ENCODE measurements at regions not wholly inside any gene's neighbourhood (a gene's known extent, or its start where the extent isn't known, plus 50 kb on each side); places are given as distances from the start of the nearest gene placed in this dataset.

DNA sequence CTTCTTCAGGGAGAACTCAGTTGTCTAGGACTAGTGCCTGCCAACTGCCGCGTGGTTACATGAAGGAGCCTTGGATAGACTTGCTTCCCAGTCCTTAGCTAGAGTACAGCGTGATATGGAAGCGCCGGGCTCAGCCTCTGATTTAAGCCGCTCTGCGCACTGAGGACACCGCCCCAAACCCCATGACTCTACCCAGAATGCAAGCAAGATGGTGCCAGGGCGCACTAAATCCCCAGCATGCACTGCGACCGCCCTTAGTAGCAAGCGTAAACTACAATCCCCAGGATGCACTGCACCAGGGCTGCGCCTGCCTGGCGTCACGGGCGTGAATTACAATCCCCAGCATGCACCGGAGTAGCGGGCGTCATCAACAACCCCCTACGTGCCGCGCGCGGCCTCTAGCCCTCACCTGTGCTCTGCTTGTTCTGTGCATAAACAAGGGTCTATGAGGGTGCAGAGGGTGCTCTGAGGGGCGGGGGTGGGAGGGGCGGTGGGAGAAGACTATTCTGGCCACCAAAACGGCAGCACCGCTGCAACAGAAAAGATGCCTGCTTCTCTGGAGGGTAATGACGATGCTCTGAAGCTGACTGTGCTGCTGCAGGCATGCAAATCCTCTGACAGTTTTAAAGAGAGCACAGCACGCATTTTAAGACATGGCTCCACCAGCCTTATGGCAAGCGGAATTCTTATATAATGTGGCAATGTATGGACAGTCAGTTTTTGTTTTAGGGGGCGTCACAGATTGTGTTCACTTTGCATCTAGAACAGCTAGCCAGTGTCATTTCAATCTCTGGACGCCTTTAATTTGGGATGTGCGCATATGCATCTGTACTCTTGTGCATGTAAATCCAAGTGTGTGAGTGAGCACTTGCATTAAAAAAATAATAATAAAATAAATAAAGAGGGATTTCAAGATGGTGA is 282.5 kb upstream of the MYT1L start:
- TF ChIP-seq EZH2phosphoT487 (IDR thresholded peaks at IDR 0.05; ENCODE audit: low read depth, severe bottlenecking, unreplicated experiment) (no peak), EZH2 (IDR thresholded peaks at IDR 0.05; ENCODE audit: borderline replicate concordance) (no peak)
- H3K27ac ChIP-seq, result peak overlapping the region; percentile 86
- no peaks in the 10 kb centered on the region for H3K27me3 ChIP-seq
- peak; percentile 96 for DNase-seq (ENCODE audit: low spot score)
- H3K4me3 ChIP-seq, result peak overlapping the region; percentile 25
- H3K9me2 ChIP-seq (replicated peaks; ENCODE audit: insufficient read depth), result no peaks in the 10 kb centered on the region
- 16% methylated on average over 29 of the region's 34 CpGs for WGBS (ENCODE audit: low lambda C conversion rate, missing lambda C conversion rate)
- H2AFZ ChIP-seq, result peak overlapping the region; percentile 91
- no peaks in the 10 kb centered on the region for H3K36me3 ChIP-seq (replicated peaks; ENCODE audit: insufficient read depth, low read depth)
- no peaks in the 10 kb centered on the region for H3K9me3 ChIP-seq (ENCODE audit: low read depth)
- H3K79me2 ChIP-seq, result no peaks in the 10 kb centered on the region
- H3K4me1 ChIP-seq (ENCODE audit: insufficient read depth), result no peaks in the 10 kb centered on the region
- peak overlapping the region; percentile 74 for H3K4me2 ChIP-seq
- H4K20me1 ChIP-seq (ENCODE audit: insufficient read depth, poor library complexity, severe bottlenecking), result no peaks in the 10 kb centered on the region

DNA sequence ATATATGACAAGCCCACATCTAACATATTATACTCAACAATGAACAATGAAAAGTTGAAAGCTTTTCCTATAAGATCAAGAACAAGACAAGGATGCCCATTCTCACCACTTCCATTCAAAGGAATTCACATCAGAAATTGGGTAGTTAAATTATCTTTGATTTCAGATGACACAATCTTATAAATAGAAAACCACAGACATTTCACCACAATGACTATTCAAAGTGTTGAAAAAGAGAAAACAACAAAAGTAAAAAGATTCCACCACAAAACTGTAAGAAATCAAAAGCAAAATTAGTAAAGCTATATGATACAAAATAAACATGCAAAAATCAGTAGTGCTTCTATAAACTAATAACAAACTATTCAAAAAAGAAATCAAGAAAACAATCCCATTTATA is 279.7 kb upstream of the MYT1L start:
- Histone ChIP-seq H3K27me3 (no peaks in the 10 kb centered on the region), H2AFZ (no peak overlapping the region), H3K79me2 (no peaks in the 10 kb centered on the region), H3K4me1 (ENCODE audit: insufficient read depth) (no peaks in the 10 kb centered on the region), H3K4me3 (no peak overlapping the region), H3K9me3 (ENCODE audit: low read depth) (no peaks in the 10 kb centered on the region), H3K9me2 (replicated peaks; ENCODE audit: insufficient read depth) (no peaks in the 10 kb centered on the region), H3K27ac (no peak overlapping the region), H3K4me2 (no peak overlapping the region), H4K20me1 (ENCODE audit: insufficient read depth, poor library complexity, severe bottlenecking) (no peaks in the 10 kb centered on the region), H3K36me3 (replicated peaks; ENCODE audit: insufficient read depth, low read depth) (no peaks in the 10 kb centered on the region)
- TF ChIP-seq EZH2 (IDR thresholded peaks at IDR 0.05; ENCODE audit: borderline replicate concordance) (no peak), EZH2phosphoT487 (IDR thresholded peaks at IDR 0.05; ENCODE audit: low read depth, severe bottlenecking, unreplicated experiment) (no peak)
- TF ChIP-seq, protein P1, sequence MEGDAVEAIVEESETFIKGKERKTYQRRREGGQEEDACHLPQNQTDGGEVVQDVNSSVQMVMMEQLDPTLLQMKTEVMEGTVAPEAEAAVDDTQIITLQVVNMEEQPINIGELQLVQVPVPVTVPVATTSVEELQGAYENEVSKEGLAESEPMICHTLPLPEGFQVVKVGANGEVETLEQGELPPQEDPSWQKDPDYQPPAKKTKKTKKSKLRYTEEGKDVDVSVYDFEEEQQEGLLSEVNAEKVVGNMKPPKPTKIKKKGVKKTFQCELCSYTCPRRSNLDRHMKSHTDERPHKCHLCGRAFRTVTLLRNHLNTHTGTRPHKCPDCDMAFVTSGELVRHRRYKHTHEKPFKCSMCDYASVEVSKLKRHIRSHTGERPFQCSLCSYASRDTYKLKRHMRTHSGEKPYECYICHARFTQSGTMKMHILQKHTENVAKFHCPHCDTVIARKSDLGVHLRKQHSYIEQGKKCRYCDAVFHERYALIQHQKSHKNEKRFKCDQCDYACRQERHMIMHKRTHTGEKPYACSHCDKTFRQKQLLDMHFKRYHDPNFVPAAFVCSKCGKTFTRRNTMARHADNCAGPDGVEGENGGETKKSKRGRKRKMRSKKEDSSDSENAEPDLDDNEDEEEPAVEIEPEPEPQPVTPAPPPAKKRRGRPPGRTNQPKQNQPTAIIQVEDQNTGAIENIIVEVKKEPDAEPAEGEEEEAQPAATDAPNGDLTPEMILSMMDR (IDR thresholded peaks at IDR 0.05; ENCODE audit: poor library complexity), result no peak
- no peak for DNase-seq (ENCODE audit: low spot score)

DNA sequence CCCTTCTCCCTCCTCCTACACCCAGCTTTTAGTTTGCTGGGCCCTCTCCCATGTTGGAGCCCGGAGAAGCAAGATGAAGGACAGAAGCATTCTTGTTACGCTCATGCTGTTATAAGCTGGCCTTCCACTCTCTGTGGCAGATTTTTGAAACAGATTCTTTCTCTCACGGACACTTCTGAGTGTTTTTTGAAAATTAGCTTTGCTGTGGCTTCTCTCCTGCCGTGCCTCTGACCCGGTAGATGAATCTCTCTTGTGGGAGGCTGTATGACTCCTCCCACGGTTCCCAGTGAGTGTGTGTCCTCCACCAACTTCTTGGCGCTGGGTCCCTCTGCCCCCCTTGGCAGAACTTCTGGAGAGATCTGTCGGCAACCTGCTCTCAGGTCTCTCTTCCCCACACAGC is 269.3 kb upstream of the MYT1L start:
- whole genome bisulfite sequencing (ENCODE audit: low lambda C conversion rate, missing lambda C conversion rate), result 75% methylated on average over 8 of the region's 8 CpGs

DNA sequence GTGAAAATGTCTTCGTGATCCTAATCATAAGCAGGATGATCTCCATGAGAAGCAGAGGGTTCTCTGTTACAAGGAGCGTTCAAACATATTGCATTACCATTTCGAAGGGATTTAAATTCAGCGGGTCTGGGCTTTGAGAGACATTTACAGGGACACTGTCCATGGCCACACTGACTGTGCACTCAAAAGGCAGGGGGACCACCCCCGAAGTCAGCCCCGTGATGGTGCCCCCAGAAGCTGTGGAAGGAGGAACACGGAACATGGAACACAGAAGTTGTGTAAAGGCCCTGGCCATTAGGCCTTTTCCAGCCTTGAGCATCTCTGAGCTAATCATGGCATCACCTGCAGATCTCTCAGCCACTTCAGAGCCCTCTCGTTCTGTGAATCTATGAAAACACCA is 268.4 kb upstream of the MYT1L start:
- no peak for DNase-seq (ENCODE audit: low spot score)
- Histone ChIP-seq H3K36me3 (replicated peaks; ENCODE audit: insufficient read depth, low read depth) (no peaks in the 10 kb centered on the region), H3K9me3 (ENCODE audit: low read depth) (peaks cover 5% of the 10 kb centered on the region), H3K4me3 (no peak overlapping the region), H2AFZ (no peak overlapping the region), H3K4me1 (ENCODE audit: insufficient read depth) (no peaks in the 10 kb centered on the region), H3K27me3 (no peaks in the 10 kb centered on the region), H3K9me2 (replicated peaks; ENCODE audit: insufficient read depth) (no peaks in the 10 kb centered on the region), H3K79me2 (no peaks in the 10 kb centered on the region), H3K4me2 (no peak overlapping the region), H3K27ac (no peak overlapping the region), H4K20me1 (ENCODE audit: insufficient read depth, poor library complexity, severe bottlenecking) (no peaks in the 10 kb centered on the region)
- no peak for TF ChIP-seq EZH2phosphoT487 (IDR thresholded peaks at IDR 0.05; ENCODE audit: low read depth, severe bottlenecking, unreplicated experiment)
- TF ChIP-seq, protein P1 (IDR thresholded peaks at IDR 0.05; ENCODE audit: poor library complexity), result no peak
- TF ChIP-seq EZH2 (IDR thresholded peaks at IDR 0.05; ENCODE audit: borderline replicate concordance), result no peak
- WGBS (ENCODE audit: low lambda C conversion rate, missing lambda C conversion rate), result 88% methylated on average over 8 of the region's 8 CpGs

More for the DNA sequence above, 269.3 kb upstream of the MYT1L start:
- Histone ChIP-seq H3K27me3 (no peaks in the 10 kb centered on the region), H3K4me3 (no peak overlapping the region), H3K27ac (no peak overlapping the region), H3K4me1 (ENCODE audit: insufficient read depth) (no peaks in the 10 kb centered on the region), H3K4me2 (no peak overlapping the region), H4K20me1 (ENCODE audit: insufficient read depth, poor library complexity, severe bottlenecking) (no peaks in the 10 kb centered on the region), H2AFZ (no peak overlapping the region), H3K36me3 (replicated peaks; ENCODE audit: insufficient read depth, low read depth) (no peaks in the 10 kb centered on the region), H3K9me2 (replicated peaks; ENCODE audit: insufficient read depth) (no peaks in the 10 kb centered on the region), H3K79me2 (no peaks in the 10 kb centered on the region), H3K9me3 (ENCODE audit: low read depth) (peaks cover 5% of the 10 kb centered on the region)
- DNase-seq (ENCODE audit: low spot score), result no peak
- TF ChIP-seq EZH2 (IDR thresholded peaks at IDR 0.05; ENCODE audit: borderline replicate concordance) (no peak), EZH2phosphoT487 (IDR thresholded peaks at IDR 0.05; ENCODE audit: low read depth, severe bottlenecking, unreplicated experiment) (no peak)
- TF ChIP-seq, protein P1 (IDR thresholded peaks at IDR 0.05; ENCODE audit: poor library complexity), result no peak
